ENCODE measurements at regions not wholly inside any gene's neighbourhood (a gene's known extent, or its start where the extent isn't known, plus 50 kb on each side); places are given as distances from the start of the nearest gene placed in this dataset.

- no peak for DNase-seq (ENCODE audit: low read depth in 2 of 2)
Measured at GRCh38 chr18:75497576-75498235, 70.2 kb upstream of the SMIM21 start.

- no peak for DNase-seq (ENCODE audit: low read depth in 2 of 2)
Measured at GRCh38 chr18:75496151-75496550, 68.6 kb upstream of the SMIM21 start.

GRCh38 chr18:75492852-75493251, 65.3 kb upstream of the SMIM21 start:
- DNase-seq (ENCODE audit: low read depth in 2 of 2) = no peak

GRCh38 chr18:75491361-75491760, 63.9 kb upstream of the SMIM21 start:
- DNase-seq (ENCODE audit: low read depth in 2 of 2) = no peak

- no peak for DNase-seq (ENCODE audit: low read depth in 2 of 2)
Measured at GRCh38 chr18:75489493-75490190, 62.1 kb upstream of the SMIM21 start.

GRCh38 chr18:75483662-75484061, 56.2 kb upstream of the SMIM21 start:
- no peak for DNase-seq (ENCODE audit: low read depth in 2 of 2)

- no peak for DNase-seq (ENCODE audit: low read depth in 2 of 2)
Measured at GRCh38 chr18:75482880-75483279, 55.4 kb upstream of the SMIM21 start.

- DNase-seq (ENCODE audit: low read depth in 2 of 2) = no peak
Measured at GRCh38 chr18:75480487-75480886, 53.0 kb upstream of the SMIM21 start.

GRCh38 chr18:75478996-75479880, 51.7 kb upstream of the SMIM21 start:
- no peak for DNase-seq (ENCODE audit: low read depth in 2 of 2)

GRCh38 chr18:75477900-75478299, 50.4 kb upstream of the SMIM21 start:
- no peak for DNase-seq (ENCODE audit: low read depth in 2 of 2)

Measured in stimulated activated CD4-positive, alpha-beta T cell treated with anti-CD3 and anti-CD28 coated beads, Interleukin-15, amount 100 ng/mL, for 48 hours (primary cell).